ENCODE measurements at regions not wholly inside any gene's neighbourhood (a gene's known extent, or its start where the extent isn't known, plus 50 kb on each side); places are given as distances from the start of the nearest gene placed in this dataset.

DNA sequence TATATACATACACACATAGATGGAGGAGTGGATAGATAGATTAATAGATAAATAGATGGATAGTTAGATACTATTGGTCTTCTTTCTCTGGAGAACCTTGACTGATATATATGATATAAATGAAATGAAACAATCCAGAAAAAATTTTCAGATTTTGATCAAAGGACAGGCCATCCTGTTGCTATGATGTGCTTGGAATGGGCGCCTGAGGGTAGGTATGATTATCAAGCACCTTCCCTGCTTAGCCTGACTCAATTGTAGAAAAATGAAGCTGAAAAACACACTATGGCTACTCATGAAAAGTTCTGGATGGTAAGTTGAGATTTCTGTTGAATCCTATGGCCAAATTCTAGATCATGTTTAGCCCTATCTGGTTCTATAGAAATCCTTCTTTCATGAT, 266.5 kb upstream of the KLF4 start (continued):
- TF ChIP-seq ETV6 (CRISPR knock-in tag; conservative IDR thresholded peaks at IDR 0.05) (no peak), NR1H2 (CRISPR knock-in tag; IDR thresholded peaks at IDR 0.05; ENCODE audit: borderline replicate concordance, low read depth) (no peak), CHD2 (IDR thresholded peaks at IDR 0.05; ENCODE audit: low read depth, low read length) (no peak), AKAP8 (CRISPR knock-in tag; IDR thresholded peaks at IDR 0.05) (no peak), NFRKB (IDR thresholded peaks at IDR 0.05) (no peak), PHF20 (CRISPR knock-in tag; IDR thresholded peaks at IDR 0.05) (no peak)
- TF ChIP-seq, protein P1, sequence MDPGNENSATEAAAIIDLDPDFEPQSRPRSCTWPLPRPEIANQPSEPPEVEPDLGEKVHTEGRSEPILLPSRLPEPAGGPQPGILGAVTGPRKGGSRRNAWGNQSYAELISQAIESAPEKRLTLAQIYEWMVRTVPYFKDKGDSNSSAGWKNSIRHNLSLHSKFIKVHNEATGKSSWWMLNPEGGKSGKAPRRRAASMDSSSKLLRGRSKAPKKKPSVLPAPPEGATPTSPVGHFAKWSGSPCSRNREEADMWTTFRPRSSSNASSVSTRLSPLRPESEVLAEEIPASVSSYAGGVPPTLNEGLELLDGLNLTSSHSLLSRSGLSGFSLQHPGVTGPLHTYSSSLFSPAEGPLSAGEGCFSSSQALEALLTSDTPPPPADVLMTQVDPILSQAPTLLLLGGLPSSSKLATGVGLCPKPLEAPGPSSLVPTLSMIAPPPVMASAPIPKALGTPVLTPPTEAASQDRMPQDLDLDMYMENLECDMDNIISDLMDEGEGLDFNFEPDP (CRISPR knock-in tag; conservative IDR thresholded peaks at IDR 0.05): no peak

GRCh38 chr9:107755246-107755645, 265.7 kb upstream of the KLF4 start:
- FAIRE-seq: no peak
- no peaks in the 10 kb centered on the region for H3K27me3 ChIP-seq (ENCODE audit: control insufficient read depth in 1 of 2, insufficient read depth in 2 of 2, low read length in 2 of 2)
- no peaks in the 10 kb centered on the region for H3K36me3 ChIP-seq (replicated peaks in 1 of 2; ENCODE audit: control insufficient read depth in 1 of 2, insufficient read depth in 2 of 2, low read length in 2 of 2)
- H3K9me3 ChIP-seq (ENCODE audit: low read length): no peaks in the 10 kb centered on the region
- DNase-seq (ENCODE audit: low spot score): no peak
- peaks cover 21% of the 10 kb centered on the region for H3K4me1 ChIP-seq (ENCODE audit: insufficient read depth, low read length)
- no peak overlapping the region for H3K4me2 ChIP-seq (ENCODE audit: low read depth, low read length)
- no peak overlapping the region for H3K27ac ChIP-seq (ENCODE audit: extremely low read length, insufficient read depth, low read length)
- in situ Hi-C loops (cut with HindIII; ENCODE audit: extremely low pct_ligation_motif_present, low pct_unique_long_range_greater_than_20kb): no loop called here
- no peaks in the 10 kb centered on the region for H3K79me2 ChIP-seq (ENCODE audit: insufficient read depth, low read length)
- no TSS peak for BruUV-seq (replicated peaks)
- intact Hi-C loops (cut with micrococcal nuclease; ENCODE audit: unreplicated experiment): no loop called here
- ChIA-PET CTCF (ENCODE audit: low intra/inter-chr PET ratio, low total read pairs) (no interaction called here), POLR2A (no interaction called here)
- H4K20me1 ChIP-seq (ENCODE audit: insufficient read depth, low read length): no peaks in the 10 kb centered on the region
- no peak overlapping the region for H3K9ac ChIP-seq (ENCODE audit: insufficient read depth, low read depth, low read length)
- no peak overlapping the region for H2AFZ ChIP-seq (ENCODE audit: low read length)
- ATAC-seq: no peak
- WGBS (ENCODE audit: low lambda C conversion rate): 33% methylated on average over 4 of the region's 4 CpGs
- no peak overlapping the region for H3K4me3 ChIP-seq (replicated peaks in 1 of 3; ENCODE audit: insufficient read depth in 1 of 3, low read depth in 2 of 3, low read length in 3 of 3)
- TF ChIP-seq ZNF841 (CRISPR knock-in tag; IDR thresholded peaks at IDR 0.05; ENCODE audit: borderline replicate concordance) (no peak), FOSL2 (CRISPR knock-in tag; IDR thresholded peaks at IDR 0.05) (0 out of 2 replicates have a peak, but pooled peaks have one; percentile 27)

All from HepG2 (cell line).